ENCODE measurements at regions not wholly inside any gene's neighbourhood (a gene's known extent, or its start where the extent isn't known, plus 50 kb on each side); places are given as distances from the start of the nearest gene placed in this dataset.

DNA sequence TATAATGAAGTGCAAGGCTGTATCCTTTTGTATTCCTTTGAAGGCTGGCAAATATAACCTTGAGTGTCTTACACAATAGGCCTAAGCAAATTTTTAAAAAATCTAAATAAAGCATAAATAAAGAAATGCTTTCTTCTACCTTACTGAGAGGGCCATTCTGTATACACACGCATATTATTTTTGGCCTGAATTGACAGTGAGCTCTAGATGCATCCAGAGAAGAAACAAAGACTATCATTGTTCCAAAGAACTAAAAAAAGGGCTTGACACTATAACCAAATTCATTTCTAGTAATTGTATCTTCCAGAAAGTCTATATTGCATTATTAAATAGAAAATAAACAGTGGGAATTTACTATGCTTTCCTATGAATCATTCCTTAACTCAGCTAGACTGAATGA is 100.2 kb downstream of the MAGEB17 start:
- TF ChIP-seq, protein P1, sequence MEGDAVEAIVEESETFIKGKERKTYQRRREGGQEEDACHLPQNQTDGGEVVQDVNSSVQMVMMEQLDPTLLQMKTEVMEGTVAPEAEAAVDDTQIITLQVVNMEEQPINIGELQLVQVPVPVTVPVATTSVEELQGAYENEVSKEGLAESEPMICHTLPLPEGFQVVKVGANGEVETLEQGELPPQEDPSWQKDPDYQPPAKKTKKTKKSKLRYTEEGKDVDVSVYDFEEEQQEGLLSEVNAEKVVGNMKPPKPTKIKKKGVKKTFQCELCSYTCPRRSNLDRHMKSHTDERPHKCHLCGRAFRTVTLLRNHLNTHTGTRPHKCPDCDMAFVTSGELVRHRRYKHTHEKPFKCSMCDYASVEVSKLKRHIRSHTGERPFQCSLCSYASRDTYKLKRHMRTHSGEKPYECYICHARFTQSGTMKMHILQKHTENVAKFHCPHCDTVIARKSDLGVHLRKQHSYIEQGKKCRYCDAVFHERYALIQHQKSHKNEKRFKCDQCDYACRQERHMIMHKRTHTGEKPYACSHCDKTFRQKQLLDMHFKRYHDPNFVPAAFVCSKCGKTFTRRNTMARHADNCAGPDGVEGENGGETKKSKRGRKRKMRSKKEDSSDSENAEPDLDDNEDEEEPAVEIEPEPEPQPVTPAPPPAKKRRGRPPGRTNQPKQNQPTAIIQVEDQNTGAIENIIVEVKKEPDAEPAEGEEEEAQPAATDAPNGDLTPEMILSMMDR (IDR thresholded peaks at IDR 0.05 in 8 of 11, conservative IDR thresholded peaks at IDR 0.05 in 3 of 11): no peak
- TF ChIP-seq POLR2AphosphoS5 (IDR thresholded peaks at IDR 0.05) (no peak), POLR2A (IDR thresholded peaks at IDR 0.05) (no peak)
